ENCODE measurements at regions not wholly inside any gene's neighbourhood (a gene's known extent, or its start where the extent isn't known, plus 50 kb on each side); places are given as distances from the start of the nearest gene placed in this dataset.

GRCh38 chr3:62948921-62949320, 73.7 kb upstream of the CADPS start:
- TF ChIP-seq EZH2 (IDR thresholded peaks at IDR 0.05; ENCODE audit: borderline replicate concordance) (no peak), CTCF (IDR thresholded peaks at IDR 0.05; ENCODE audit: poor library complexity) (no peak), EZH2phosphoT487 (IDR thresholded peaks at IDR 0.05; ENCODE audit: low read depth, severe bottlenecking, unreplicated experiment) (no peak)

Data from hepatocyte (in vitro differentiated cells).